Loucy (cell line): ENCODE measurements at regions not wholly inside any gene's neighbourhood (a gene's known extent, or its start where the extent isn't known, plus 50 kb on each side); places are given as distances from the start of the nearest gene placed in this dataset.

ENCODE experiments used
- EZH2phosphoT487 ChIP-seq: fragments of 200-600 bp; IDR thresholded peaks from 2 replicates; pipeline ENCODE4 v1.6.1; 2018; ENCODE audit warnings: antibody characterized with exemption, mild to moderate bottlenecking, moderate library complexity, borderline replicate concordance
- TF ChIP-seq, protein P1 (sequence below): fragments of 200-600 bp; sonication (generic); conservative IDR thresholded peaks from 2 replicates; pipeline ENCODE4 v1.5.1; 2014; ENCODE audit warnings: mild to moderate bottlenecking, antibody characterized with exemption, low read length

DNA sequence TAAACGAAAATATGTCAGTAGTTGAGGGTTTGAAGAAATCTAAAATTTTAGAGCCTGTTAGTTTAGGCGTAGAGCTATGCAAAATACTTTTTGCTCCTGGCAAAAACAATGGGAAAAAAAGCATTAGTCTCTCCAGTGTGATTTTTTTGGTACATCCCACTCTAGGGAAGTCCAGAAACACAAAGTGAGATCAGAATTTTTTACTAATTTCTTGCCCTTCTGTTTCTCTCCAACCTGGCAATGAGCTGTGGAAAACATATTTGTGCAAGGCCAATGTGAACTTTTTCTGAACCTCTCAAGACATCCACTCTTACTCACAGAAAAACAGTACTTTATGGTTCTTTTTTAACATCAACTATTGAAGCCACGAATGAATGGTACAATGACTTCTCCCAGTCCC, 56.9 kb upstream of the DCN start:
- TF ChIP-seq EZH2phosphoT487, result no peak
- TF ChIP-seq, protein P1, sequence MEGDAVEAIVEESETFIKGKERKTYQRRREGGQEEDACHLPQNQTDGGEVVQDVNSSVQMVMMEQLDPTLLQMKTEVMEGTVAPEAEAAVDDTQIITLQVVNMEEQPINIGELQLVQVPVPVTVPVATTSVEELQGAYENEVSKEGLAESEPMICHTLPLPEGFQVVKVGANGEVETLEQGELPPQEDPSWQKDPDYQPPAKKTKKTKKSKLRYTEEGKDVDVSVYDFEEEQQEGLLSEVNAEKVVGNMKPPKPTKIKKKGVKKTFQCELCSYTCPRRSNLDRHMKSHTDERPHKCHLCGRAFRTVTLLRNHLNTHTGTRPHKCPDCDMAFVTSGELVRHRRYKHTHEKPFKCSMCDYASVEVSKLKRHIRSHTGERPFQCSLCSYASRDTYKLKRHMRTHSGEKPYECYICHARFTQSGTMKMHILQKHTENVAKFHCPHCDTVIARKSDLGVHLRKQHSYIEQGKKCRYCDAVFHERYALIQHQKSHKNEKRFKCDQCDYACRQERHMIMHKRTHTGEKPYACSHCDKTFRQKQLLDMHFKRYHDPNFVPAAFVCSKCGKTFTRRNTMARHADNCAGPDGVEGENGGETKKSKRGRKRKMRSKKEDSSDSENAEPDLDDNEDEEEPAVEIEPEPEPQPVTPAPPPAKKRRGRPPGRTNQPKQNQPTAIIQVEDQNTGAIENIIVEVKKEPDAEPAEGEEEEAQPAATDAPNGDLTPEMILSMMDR, result no peak
